ENCODE measurements at regions not wholly inside any gene's neighbourhood (a gene's known extent, or its start where the extent isn't known, plus 50 kb on each side); places are given as distances from the start of the nearest gene placed in this dataset.

GRCh38 chr5:60357302-60357701 lies 342.7 kb downstream of the DEPDC1B start:
- TF ChIP-seq CTCF (IDR thresholded peaks at IDR 0.05) (no peak), POLR2A (IDR thresholded peaks at IDR 0.05) (no peak)
